ENCODE measurements at regions not wholly inside any gene's neighbourhood (a gene's known extent, or its start where the extent isn't known, plus 50 kb on each side); places are given as distances from the start of the nearest gene placed in this dataset.

DNA sequence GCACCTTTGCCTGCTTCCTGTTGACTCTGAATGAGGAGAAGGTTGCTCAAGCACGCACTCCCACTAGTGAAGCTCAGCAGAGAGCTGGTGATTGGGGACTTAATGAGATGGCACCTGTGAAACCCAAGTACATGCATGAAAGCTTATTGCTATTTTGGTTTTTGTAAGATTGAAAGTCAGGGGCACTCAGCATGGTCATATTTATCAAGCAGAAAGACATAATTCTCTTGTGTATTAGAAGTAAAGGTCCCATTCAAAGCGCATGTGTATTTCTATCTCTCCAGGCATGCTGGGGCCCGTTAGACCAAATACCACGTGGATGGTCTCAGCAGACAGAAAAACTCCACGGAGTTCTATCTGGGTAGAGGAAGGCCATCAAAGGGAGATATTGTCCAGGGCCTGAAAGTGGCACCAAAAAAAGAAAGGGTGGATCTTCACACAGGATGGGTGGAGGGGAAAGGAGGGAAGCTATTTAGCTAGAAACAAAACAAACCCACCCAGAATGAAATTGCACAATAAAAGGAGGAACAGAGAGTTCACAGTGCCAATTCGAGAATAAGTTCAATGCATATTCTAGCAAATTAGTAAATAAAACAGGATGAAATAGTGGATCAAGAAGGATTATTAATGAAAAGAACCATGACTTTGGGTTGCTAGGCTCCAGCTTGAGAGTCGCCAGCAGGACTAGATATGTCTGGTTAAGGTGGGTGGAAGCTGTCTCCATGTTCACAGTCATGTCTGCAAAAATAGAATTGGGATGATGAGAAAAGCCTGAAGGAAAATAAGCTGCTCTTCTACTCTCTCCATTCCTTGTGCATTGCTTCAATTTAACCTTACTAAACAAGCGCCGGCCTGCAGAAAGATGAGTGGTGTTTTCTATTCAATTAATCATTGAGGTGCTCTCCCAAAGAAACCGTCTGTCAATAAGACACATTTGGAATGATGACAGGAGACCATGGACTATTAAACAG is 224.9 kb upstream of the DTNBP1 start:
- Histone ChIP-seq H3K9ac (no peak overlapping the region), H3K36me3 (replicated peaks in 1 of 2; ENCODE audit: control insufficient read depth in 1 of 2, insufficient read depth in 2 of 2, low read length in 1 of 2) (no peaks in the 10 kb centered on the region), H3K4me2 (no peak overlapping the region), H3K4me1 (ENCODE audit: control insufficient read depth in 1 of 2, insufficient read depth in 2 of 2, low read depth in 1 of 2, low read length in 1 of 2) (peaks cover 0 to 7% of the 10 kb centered on the region in 2 experiments; a peak in 1 of 4 replicates), H4K20me1 (ENCODE audit: insufficient read depth) (no peaks in the 10 kb centered on the region), H3K79me2 (ENCODE audit: insufficient read depth) (no peaks in the 10 kb centered on the region), H2AFZ (ENCODE audit: low read depth) (no peak overlapping the region), H3K4me3 (ENCODE audit: low read depth in 2 of 2, low read length in 1 of 2) (no peak overlapping the region), H3K27ac (ENCODE audit: low read depth in 2 of 2, low read length in 1 of 2) (no peak overlapping the region), H3F3A (replicated peaks; ENCODE audit: insufficient read depth) (no peaks in the 10 kb centered on the region), H3K9me3 (no peaks in the 10 kb centered on the region), H3K9me2 (no peaks in the 10 kb centered on the region), H3K27me3 (ENCODE audit: insufficient read depth) (no peaks in the 10 kb centered on the region)
- TF ChIP-seq, protein P1, sequence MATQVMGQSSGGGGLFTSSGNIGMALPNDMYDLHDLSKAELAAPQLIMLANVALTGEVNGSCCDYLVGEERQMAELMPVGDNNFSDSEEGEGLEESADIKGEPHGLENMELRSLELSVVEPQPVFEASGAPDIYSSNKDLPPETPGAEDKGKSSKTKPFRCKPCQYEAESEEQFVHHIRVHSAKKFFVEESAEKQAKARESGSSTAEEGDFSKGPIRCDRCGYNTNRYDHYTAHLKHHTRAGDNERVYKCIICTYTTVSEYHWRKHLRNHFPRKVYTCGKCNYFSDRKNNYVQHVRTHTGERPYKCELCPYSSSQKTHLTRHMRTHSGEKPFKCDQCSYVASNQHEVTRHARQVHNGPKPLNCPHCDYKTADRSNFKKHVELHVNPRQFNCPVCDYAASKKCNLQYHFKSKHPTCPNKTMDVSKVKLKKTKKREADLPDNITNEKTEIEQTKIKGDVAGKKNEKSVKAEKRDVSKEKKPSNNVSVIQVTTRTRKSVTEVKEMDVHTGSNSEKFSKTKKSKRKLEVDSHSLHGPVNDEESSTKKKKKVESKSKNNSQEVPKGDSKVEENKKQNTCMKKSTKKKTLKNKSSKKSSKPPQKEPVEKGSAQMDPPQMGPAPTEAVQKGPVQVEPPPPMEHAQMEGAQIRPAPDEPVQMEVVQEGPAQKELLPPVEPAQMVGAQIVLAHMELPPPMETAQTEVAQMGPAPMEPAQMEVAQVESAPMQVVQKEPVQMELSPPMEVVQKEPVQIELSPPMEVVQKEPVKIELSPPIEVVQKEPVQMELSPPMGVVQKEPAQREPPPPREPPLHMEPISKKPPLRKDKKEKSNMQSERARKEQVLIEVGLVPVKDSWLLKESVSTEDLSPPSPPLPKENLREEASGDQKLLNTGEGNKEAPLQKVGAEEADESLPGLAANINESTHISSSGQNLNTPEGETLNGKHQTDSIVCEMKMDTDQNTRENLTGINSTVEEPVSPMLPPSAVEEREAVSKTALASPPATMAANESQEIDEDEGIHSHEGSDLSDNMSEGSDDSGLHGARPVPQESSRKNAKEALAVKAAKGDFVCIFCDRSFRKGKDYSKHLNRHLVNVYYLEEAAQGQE (IDR thresholded peaks at IDR 0.05; ENCODE audit: low read depth, low read length), result no peak
- no peak for TF ChIP-seq EZH2phosphoT487 (IDR thresholded peaks at IDR 0.05; ENCODE audit: borderline replicate concordance, low read depth)
- no peak for TF ChIP-seq JUND (IDR thresholded peaks at IDR 0.05)
- no peak for TF ChIP-seq CTCF (IDR thresholded peaks at IDR 0.05)
- no peak for TF ChIP-seq TAF1 (IDR thresholded peaks at IDR 0.05; ENCODE audit: borderline replicate concordance, low read depth, low read length)
- no peak for TF ChIP-seq RCOR1 (IDR thresholded peaks at IDR 0.05; ENCODE audit: low read length)
- no peak for TF ChIP-seq POLR2AphosphoS5 (IDR thresholded peaks at IDR 0.05; ENCODE audit: low read depth, low read length)
- TF ChIP-seq SMC3 (IDR thresholded peaks at IDR 0.05; ENCODE audit: low read depth, low read length), result no peak
- TF ChIP-seq, protein P2, sequence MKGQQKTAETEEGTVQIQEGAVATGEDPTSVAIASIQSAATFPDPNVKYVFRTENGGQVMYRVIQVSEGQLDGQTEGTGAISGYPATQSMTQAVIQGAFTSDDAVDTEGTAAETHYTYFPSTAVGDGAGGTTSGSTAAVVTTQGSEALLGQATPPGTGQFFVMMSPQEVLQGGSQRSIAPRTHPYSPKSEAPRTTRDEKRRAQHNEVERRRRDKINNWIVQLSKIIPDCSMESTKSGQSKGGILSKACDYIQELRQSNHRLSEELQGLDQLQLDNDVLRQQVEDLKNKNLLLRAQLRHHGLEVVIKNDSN (IDR thresholded peaks at IDR 0.05; ENCODE audit: borderline replicate concordance, low read depth), result no peak
- no peak for TF ChIP-seq ELF1 (IDR thresholded peaks at IDR 0.05)
- POLR2A ChIA-PET, result no interaction called here
- no peak for DNase-seq
- CTCF ChIA-PET, result interaction anchor here (1.0 to 1.2 kb wide), 2 partner anchors 18 to 296 kb away, joined by 3 read pairs; no protein-coding TSS in a partner anchor
- WGBS (ENCODE audit: low lambda C conversion rate), result 53% methylated on average over 10 of the region's 10 CpGs
